ENCODE measurements at regions not wholly inside any gene's neighbourhood (a gene's known extent, or its start where the extent isn't known, plus 50 kb on each side); places are given as distances from the start of the nearest gene placed in this dataset.

DNA sequence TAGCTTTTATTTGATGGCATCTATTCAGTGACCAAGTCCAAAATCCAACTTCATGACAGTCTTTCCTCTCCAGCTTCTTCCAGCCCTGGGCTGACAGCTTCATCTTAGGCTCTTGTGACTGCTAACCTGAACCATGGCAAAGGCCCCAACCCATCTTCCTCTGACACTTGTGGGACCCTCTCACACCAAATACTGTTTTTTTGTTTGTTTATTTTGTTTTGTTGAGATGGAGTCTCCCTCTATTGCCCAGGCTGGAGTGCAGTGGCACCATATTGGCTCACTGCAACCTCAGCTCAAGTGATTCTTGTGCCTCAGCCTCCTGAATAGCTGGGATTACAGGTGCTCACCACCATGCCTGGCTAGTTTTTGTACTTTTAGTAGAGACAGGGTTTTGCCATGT lies 265.2 kb downstream of the GATA3 start:
- H3F3A ChIP-seq (ENCODE audit: insufficient read depth, low read length): no peaks in the 10 kb centered on the region
- no peaks in the 10 kb centered on the region for H3K9me3 ChIP-seq (ENCODE audit: low read length)
- no peaks in the 10 kb centered on the region for H3K27me3 ChIP-seq (ENCODE audit: insufficient read depth, low read length)
- H3K9ac ChIP-seq (ENCODE audit: low read length): no peak overlapping the region
- no peaks in the 10 kb centered on the region for H3K4me1 ChIP-seq (ENCODE audit: insufficient read depth, low read length, severe bottlenecking)
- H3K4me3 ChIP-seq (ENCODE audit: low read depth, low read length, poor library complexity, severe bottlenecking): no peak overlapping the region
- H3K27ac ChIP-seq (ENCODE audit: low read depth, low read length, poor library complexity, severe bottlenecking): no peak overlapping the region
- no peaks in the 10 kb centered on the region for H4K20me1 ChIP-seq (ENCODE audit: insufficient read depth, low read length)
- no peak overlapping the region for H3K4me2 ChIP-seq (ENCODE audit: low read length)
- H2AFZ ChIP-seq (ENCODE audit: low read length): no peak overlapping the region
- no peaks in the 10 kb centered on the region for H3K36me3 ChIP-seq (ENCODE audit: insufficient read depth, low read length)
- TF ChIP-seq, protein P1, sequence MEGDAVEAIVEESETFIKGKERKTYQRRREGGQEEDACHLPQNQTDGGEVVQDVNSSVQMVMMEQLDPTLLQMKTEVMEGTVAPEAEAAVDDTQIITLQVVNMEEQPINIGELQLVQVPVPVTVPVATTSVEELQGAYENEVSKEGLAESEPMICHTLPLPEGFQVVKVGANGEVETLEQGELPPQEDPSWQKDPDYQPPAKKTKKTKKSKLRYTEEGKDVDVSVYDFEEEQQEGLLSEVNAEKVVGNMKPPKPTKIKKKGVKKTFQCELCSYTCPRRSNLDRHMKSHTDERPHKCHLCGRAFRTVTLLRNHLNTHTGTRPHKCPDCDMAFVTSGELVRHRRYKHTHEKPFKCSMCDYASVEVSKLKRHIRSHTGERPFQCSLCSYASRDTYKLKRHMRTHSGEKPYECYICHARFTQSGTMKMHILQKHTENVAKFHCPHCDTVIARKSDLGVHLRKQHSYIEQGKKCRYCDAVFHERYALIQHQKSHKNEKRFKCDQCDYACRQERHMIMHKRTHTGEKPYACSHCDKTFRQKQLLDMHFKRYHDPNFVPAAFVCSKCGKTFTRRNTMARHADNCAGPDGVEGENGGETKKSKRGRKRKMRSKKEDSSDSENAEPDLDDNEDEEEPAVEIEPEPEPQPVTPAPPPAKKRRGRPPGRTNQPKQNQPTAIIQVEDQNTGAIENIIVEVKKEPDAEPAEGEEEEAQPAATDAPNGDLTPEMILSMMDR (IDR thresholded peaks at IDR 0.05; ENCODE audit: low read length): no peak
- TF ChIP-seq EZH2 (IDR thresholded peaks at IDR 0.05; ENCODE audit: borderline replicate concordance, low read length): no peak
- H3K79me2 ChIP-seq (ENCODE audit: insufficient read depth, low read length): no peaks in the 10 kb centered on the region
- no peaks in the 10 kb centered on the region for H3K9me2 ChIP-seq (ENCODE audit: low read depth, low read length)

DNA sequence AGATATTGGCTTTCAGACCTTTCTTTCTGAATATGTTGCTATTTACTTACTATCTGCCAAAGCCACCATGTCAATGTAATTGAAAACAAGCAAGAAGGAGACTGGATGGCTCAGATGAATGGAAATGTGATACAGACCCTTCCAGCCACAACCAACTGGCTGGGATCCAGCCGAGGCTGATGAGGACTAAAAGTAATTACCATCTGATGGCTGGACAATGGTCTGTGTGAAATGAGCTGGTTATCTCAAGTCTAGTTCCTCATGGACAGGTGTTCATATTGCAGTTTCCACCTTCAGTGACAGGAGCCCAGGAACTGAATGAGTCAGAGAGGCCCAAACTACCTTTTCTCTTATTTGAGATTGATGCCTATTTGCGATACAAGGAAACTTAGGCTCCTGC lies 267.5 kb downstream of the GATA3 start:
- Histone ChIP-seq H3K36me3 (ENCODE audit: insufficient read depth, low read length) (no peaks in the 10 kb centered on the region), H3K9me2 (ENCODE audit: low read depth, low read length) (no peaks in the 10 kb centered on the region), H3K27me3 (ENCODE audit: insufficient read depth, low read length) (no peaks in the 10 kb centered on the region), H3K4me3 (ENCODE audit: low read depth, low read length, poor library complexity, severe bottlenecking) (no peak overlapping the region), H3K4me1 (ENCODE audit: insufficient read depth, low read length, severe bottlenecking) (no peaks in the 10 kb centered on the region), H2AFZ (ENCODE audit: low read length) (no peak overlapping the region), H3K27ac (ENCODE audit: low read depth, low read length, poor library complexity, severe bottlenecking) (no peak overlapping the region), H3F3A (ENCODE audit: insufficient read depth, low read length) (no peaks in the 10 kb centered on the region), H3K4me2 (ENCODE audit: low read length) (no peak overlapping the region), H3K79me2 (ENCODE audit: insufficient read depth, low read length) (no peaks in the 10 kb centered on the region), H4K20me1 (ENCODE audit: insufficient read depth, low read length) (no peaks in the 10 kb centered on the region), H3K9me3 (ENCODE audit: low read length) (no peaks in the 10 kb centered on the region), H3K9ac (ENCODE audit: low read length) (no peak overlapping the region)
- no peak for TF ChIP-seq EZH2 (IDR thresholded peaks at IDR 0.05; ENCODE audit: borderline replicate concordance, low read length)
- TF ChIP-seq, protein P1 (IDR thresholded peaks at IDR 0.05; ENCODE audit: low read length): no peak

DNA sequence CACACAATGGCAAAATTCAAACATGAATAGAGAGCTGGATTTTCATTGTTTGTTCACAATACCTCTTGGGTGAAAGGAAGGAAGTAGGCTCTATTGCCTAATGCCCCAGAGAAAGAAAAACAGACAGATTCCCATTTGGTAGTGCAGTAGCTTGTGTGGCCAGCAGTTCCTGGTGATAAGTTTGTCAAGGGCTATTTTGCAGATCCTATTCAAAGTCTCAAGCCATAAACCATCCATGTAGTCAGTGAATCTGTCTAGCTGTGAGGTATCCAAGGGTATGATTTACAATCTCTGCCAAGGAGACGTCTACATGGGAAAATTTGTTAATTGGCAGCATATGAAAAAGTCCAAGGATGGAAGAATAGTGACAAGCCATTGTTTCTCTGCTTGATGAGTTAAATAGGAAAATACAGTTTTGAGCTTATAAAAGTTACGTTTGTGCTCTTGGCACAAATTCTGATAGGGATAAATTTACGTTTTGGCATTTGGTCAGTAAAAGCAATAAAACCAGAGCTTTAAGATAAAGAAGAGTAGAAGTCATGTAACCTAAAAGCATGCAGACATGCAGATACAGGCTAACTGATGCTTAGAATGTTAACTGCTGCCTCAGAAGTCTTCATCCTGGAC lies 269.1 kb downstream of the GATA3 start:
- Histone ChIP-seq H3K36me3 (ENCODE audit: insufficient read depth, low read length) (no peaks in the 10 kb centered on the region), H3K79me2 (ENCODE audit: insufficient read depth, low read length) (no peaks in the 10 kb centered on the region), H3K27ac (ENCODE audit: low read depth, low read length, poor library complexity, severe bottlenecking) (no peak overlapping the region), H3K27me3 (ENCODE audit: insufficient read depth, low read length) (no peaks in the 10 kb centered on the region), H3K9ac (ENCODE audit: low read length) (no peak overlapping the region), H2AFZ (ENCODE audit: low read length) (no peak overlapping the region), H3K4me2 (ENCODE audit: low read length) (no peak overlapping the region), H4K20me1 (ENCODE audit: insufficient read depth, low read length) (no peaks in the 10 kb centered on the region), H3F3A (ENCODE audit: insufficient read depth, low read length) (no peaks in the 10 kb centered on the region), H3K4me3 (ENCODE audit: low read depth, low read length, poor library complexity, severe bottlenecking) (no peak overlapping the region), H3K9me3 (ENCODE audit: low read length) (no peaks in the 10 kb centered on the region), H3K4me1 (ENCODE audit: insufficient read depth, low read length, severe bottlenecking) (no peaks in the 10 kb centered on the region), H3K9me2 (ENCODE audit: low read depth, low read length) (no peaks in the 10 kb centered on the region)
- TF ChIP-seq, protein P1 (IDR thresholded peaks at IDR 0.05; ENCODE audit: low read length): no peak
- TF ChIP-seq EZH2 (IDR thresholded peaks at IDR 0.05; ENCODE audit: borderline replicate concordance, low read length): no peak
